Neuronal stem cell (in vitro differentiated cells): ENCODE measurements at regions not wholly inside any gene's neighbourhood (a gene's known extent, or its start where the extent isn't known, plus 50 kb on each side); places are given as distances from the start of the nearest gene placed in this dataset.

Experiments
- DNase-seq: peaks from one replicate; pipeline ENCODE4 v3.0.0-alpha.2; 2013; ENCODE audit warnings: low spot score
- H2AFZ ChIP-seq: one replicate; pipeline ENCODE4 v1.6.1; 2013; ENCODE audit warnings: mild to moderate bottlenecking, low read length, inconsistent platforms
- H2AK5ac ChIP-seq: 2 replicates; pipeline ENCODE4 v1.6.1; 2013; ENCODE audit warnings: low read depth, mild to moderate bottlenecking, inconsistent platforms, low read length, moderate library complexity, mixed read lengths
- H2BK120ac ChIP-seq: 2 replicates; pipeline ENCODE4 v1.6.1; 2013; ENCODE audit warnings: low read depth, mild to moderate bottlenecking, inconsistent platforms, low read length, moderate library complexity, mixed read lengths
- H2BK12ac ChIP-seq: one replicate; pipeline ENCODE4 v1.6.1; 2013; ENCODE audit warnings: low read length, inconsistent platforms
- H2BK15ac ChIP-seq: 2 replicates; pipeline ENCODE4 v1.6.1; 2013; ENCODE audit warnings: mild to moderate bottlenecking, low read length, inconsistent platforms, mixed read lengths
- H2BK5ac ChIP-seq: one replicate; pipeline ENCODE4 v1.6.1; 2013; ENCODE audit warnings: inconsistent platforms, mild to moderate bottlenecking, low read length, moderate library complexity
- H3K14ac ChIP-seq: one replicate; pipeline ENCODE4 v1.6.1; 2013; ENCODE audit warnings: low read length, inconsistent platforms
- H3K18ac ChIP-seq: 2 replicates; pipeline ENCODE4 v1.6.1; 2013; ENCODE audit warnings: low read length, inconsistent platforms
- H3K23ac ChIP-seq: 2 replicates; pipeline ENCODE4 v1.6.1; 2013; ENCODE audit warnings: low read depth, mild to moderate bottlenecking, mixed read lengths, low read length, inconsistent platforms; ENCODE audit not compliant: poor library complexity
- H3K27ac ChIP-seq: replicated peaks from 3 replicates; pipeline ENCODE4 v1.5.1; 2013; ENCODE audit warnings: low read length, inconsistent platforms
- H3K27me3 ChIP-seq, 3 experiments: 2 replicates each; pipeline ENCODE4 v1.6.1; 2013; ENCODE audit warnings: low read length in 3 of 3, mild to moderate bottlenecking in 2 of 3, inconsistent platforms in 1 of 3, low read depth in 1 of 3, mixed read lengths in 1 of 3, moderate library complexity in 1 of 3; ENCODE audit not compliant: control insufficient read depth in 3 of 3, insufficient read depth in 3 of 3
- H3K36me3 ChIP-seq, 2 donors: replicated peaks in 1 of 2; 2 replicates each; pipeline ENCODE4 v1.6.1; 2013; ENCODE audit warnings: low read length in 2 of 2; ENCODE audit not compliant: control insufficient read depth in 2 of 2, insufficient read depth in 2 of 2
- H3K4ac ChIP-seq: 2 replicates; pipeline ENCODE4 v1.6.1; 2013; ENCODE audit warnings: inconsistent platforms, mild to moderate bottlenecking, low read length, moderate library complexity
- H3K4me1 ChIP-seq, 2 donors: 1 replicate in 1 of 2; 2 replicates in 1 of 2; pipeline ENCODE4 v1.6.1; 2013; ENCODE audit warnings: low read length in 2 of 2, low read depth in 1 of 2; ENCODE audit not compliant: control insufficient read depth in 2 of 2, insufficient read depth in 1 of 2
- H3K4me2 ChIP-seq: one replicate; pipeline ENCODE4 v1.6.1; 2013; ENCODE audit warnings: mild to moderate bottlenecking, low read length, inconsistent platforms; ENCODE audit not compliant: insufficient read depth, poor library complexity, severe bottlenecking
- H3K4me3 ChIP-seq, 2 donors: 2 replicates each; pipeline ENCODE4 v1.5.1; 2013; ENCODE audit warnings: low read length in 2 of 2, mild to moderate bottlenecking in 2 of 2, inconsistent platforms in 1 of 2, moderate library complexity in 1 of 2
- H3K79me1 ChIP-seq: one replicate; pipeline ENCODE4 v1.6.1; 2013; ENCODE audit warnings: low read depth, mild to moderate bottlenecking, inconsistent platforms, low read length, moderate library complexity
- H3K9ac ChIP-seq: one replicate; pipeline ENCODE4 v1.6.1; 2013; ENCODE audit warnings: mild to moderate bottlenecking, low read depth, low read length, inconsistent platforms; ENCODE audit not compliant: poor library complexity
- H3K9me3 ChIP-seq, 2 donors: replicated peaks in 1 of 2; 2 replicates each; pipeline versions ENCODE3 to v1.6.1; 2013; ENCODE audit warnings: low read length in 2 of 2, mild to moderate bottlenecking in 2 of 2, inconsistent platforms in 1 of 2, low read depth in 1 of 2, mixed read lengths in 1 of 2, moderate library complexity in 1 of 2; ENCODE audit not compliant: control insufficient read depth in 2 of 2, insufficient read depth in 1 of 2
- H4K8ac ChIP-seq: one replicate; pipeline ENCODE4 v1.6.1; 2013; ENCODE audit warnings: low read depth, mild to moderate bottlenecking, inconsistent platforms, low read length, moderate library complexity
- H4K91ac ChIP-seq: one replicate; pipeline ENCODE4 v1.6.1; 2013; ENCODE audit warnings: low read length, low read depth, mild to moderate bottlenecking, inconsistent platforms; ENCODE audit not compliant: poor library complexity
- WGBS, 2 donors: extraction: QIAGEN DNeasy Blood & Tissue Kit; methylation state at CpG; one replicate each; pipeline ENCODE4 v1.1.7; 2013; ENCODE audit warnings: missing lambda C conversion rate in 2 of 2, mixed read lengths in 1 of 2; ENCODE audit not compliant: insufficient read length in 2 of 2, insufficient replicate concordance in 1 of 2; ENCODE audit errors: extremely low coverage in 2 of 2; 5-methylcytosine and 5-hydroxymethylcytosine counted together

DNA sequence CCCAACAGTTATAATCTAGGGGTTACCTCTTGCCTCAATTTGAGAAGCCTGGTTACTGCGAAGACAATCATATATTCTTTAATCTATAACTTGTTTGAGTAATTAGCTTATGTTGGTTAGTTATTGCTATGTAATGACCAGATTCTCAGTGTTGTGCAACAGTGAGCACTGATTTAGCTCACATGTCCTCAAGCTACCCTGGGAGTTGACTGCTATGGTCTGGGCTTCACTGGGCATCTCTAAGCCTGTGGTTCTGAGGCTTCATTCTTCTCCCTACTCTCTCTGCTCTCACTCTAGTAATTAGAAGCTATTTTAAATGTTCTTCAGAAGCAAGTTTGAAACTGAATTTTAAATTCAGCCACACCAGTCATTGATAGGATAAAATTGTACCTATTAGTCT, 371.8 kb downstream of the PBX1 start:
- H3K23ac ChIP-seq, result no peak overlapping the region
- H4K8ac ChIP-seq, result no peak overlapping the region
- no peak overlapping the region for H3K4me2 ChIP-seq
- H3K4me1 ChIP-seq, result no peaks in the 10 kb centered on the region
- H3K9ac ChIP-seq, result no peak overlapping the region
- no peak overlapping the region for H3K14ac ChIP-seq
- no CpG with 5 or more reads among the region's 1 CpG for WGBS, 2 donors
- no peak overlapping the region for H2AK5ac ChIP-seq
- DNase-seq, result no peak
- H3K9me3 ChIP-seq, result no peaks in the 10 kb centered on the region
- H3K27me3 ChIP-seq, result peaks cover 0 to 2% (median 0%) of the 10 kb centered on the region in 3 experiments
- H3K4me3 ChIP-seq, result no peak overlapping the region
- no peak overlapping the region for H3K4ac ChIP-seq
- no peak overlapping the region for H2BK15ac ChIP-seq
- H2AFZ ChIP-seq, result no peak overlapping the region
- no peak overlapping the region for H2BK12ac ChIP-seq
- no peak overlapping the region for H4K91ac ChIP-seq
- no peak overlapping the region for H3K27ac ChIP-seq
- H2BK120ac ChIP-seq, result no peak overlapping the region
- H3K18ac ChIP-seq, result no peak overlapping the region
- H2BK5ac ChIP-seq, result no peak overlapping the region
- H3K79me1 ChIP-seq, result no peaks in the 10 kb centered on the region
- no peaks in the 10 kb centered on the region for H3K36me3 ChIP-seq

DNA sequence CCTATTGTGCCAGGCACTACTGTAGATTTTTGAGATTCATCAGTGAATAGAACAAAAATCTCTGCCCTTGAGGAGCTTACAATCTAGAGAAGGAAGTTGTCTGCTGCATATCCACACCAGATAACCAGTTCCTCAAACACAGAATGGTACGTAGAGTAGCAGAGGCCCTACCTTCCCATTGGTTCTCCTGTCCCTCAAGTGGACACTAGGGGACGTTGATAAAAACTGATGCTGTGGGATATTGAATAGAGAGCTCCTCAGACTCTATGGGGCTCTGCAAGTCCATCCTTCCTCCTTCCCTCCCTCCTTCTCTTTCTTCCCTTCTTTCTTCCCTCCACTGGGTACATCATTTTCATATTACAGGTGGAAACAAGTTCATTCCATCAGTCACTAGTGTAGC, 371.3 kb downstream of the PBX1 start:
- Histone ChIP-seq H2AFZ (no peak overlapping the region), H3K23ac (no peak overlapping the region), H3K9me3 (no peaks in the 10 kb centered on the region), H2BK12ac (no peak overlapping the region), H3K4me3 (no peak overlapping the region), H3K18ac (no peak overlapping the region), H3K9ac (no peak overlapping the region), H3K27me3 (peaks cover 0 to 2% (median 0%) of the 10 kb centered on the region in 3 experiments), H3K36me3 (no peaks in the 10 kb centered on the region), H3K27ac (no peak overlapping the region), H2BK15ac (no peak overlapping the region), H2BK5ac (no peak overlapping the region), H4K8ac (no peak overlapping the region), H3K4me1 (no peaks in the 10 kb centered on the region), H3K4ac (no peak overlapping the region), H3K14ac (no peak overlapping the region), H2AK5ac (no peak overlapping the region), H4K91ac (no peak overlapping the region), H3K79me1 (no peaks in the 10 kb centered on the region), H2BK120ac (no peak overlapping the region), H3K4me2 (no peak overlapping the region)
- DNase-seq, result no peak
- no CpG with 5 or more reads among the region's 2 CpGs for WGBS, 2 donors

DNA sequence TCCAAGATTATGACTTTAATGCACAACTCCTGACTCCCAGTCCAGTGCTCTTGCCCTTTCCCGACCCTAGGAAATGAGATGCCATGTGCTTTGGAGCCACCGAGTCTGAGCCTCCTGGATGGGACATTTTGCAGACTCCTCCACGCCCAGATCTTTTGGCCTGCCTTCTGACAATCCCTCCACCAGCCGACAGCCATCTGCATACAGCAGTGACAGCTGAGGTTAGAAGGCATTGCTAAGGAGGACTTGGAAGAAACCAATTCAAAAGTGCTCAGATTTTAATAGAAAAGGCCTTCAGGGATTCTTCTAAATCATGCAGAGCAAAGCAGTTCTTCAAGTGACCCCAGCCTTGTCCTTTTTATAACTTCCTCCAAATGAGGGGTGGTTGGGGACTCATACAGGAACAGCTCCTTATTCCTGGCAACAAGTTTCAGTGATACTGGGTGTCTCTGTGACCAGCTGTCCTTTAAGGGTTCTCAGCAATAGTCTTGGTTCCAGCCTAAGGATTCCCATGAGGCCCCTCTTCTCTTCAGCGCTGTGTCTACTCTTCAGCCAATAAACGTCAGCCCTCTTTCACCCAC, 369.3 kb downstream of the PBX1 start:
- no peaks in the 10 kb centered on the region for H3K9me3 ChIP-seq
- H3K79me1 ChIP-seq, result no peaks in the 10 kb centered on the region
- H2BK120ac ChIP-seq, result no peak overlapping the region
- no peak overlapping the region for H2BK5ac ChIP-seq
- no peak overlapping the region for H3K4me3 ChIP-seq
- H3K36me3 ChIP-seq, result no peaks in the 10 kb centered on the region
- H2BK15ac ChIP-seq, result no peak overlapping the region
- H2BK12ac ChIP-seq, result no peak overlapping the region
- no peak overlapping the region for H4K8ac ChIP-seq
- no peak overlapping the region for H2AFZ ChIP-seq
- no peak overlapping the region for H2AK5ac ChIP-seq
- H3K27me3 ChIP-seq, result peaks cover 0 to 3% (median 0%) of the 10 kb centered on the region in 3 experiments
- no peak overlapping the region for H3K18ac ChIP-seq
- no CpG with 5 or more reads among the region's 6 CpGs for WGBS, 2 donors
- no peak overlapping the region for H3K14ac ChIP-seq
- H3K27ac ChIP-seq, result no peak overlapping the region
- H3K23ac ChIP-seq, result no peak overlapping the region
- H3K4ac ChIP-seq, result no peak overlapping the region
- no peak overlapping the region for H3K4me2 ChIP-seq
- no peak for DNase-seq
- H3K4me1 ChIP-seq, result no peaks in the 10 kb centered on the region
- H3K9ac ChIP-seq, result no peak overlapping the region
- H4K91ac ChIP-seq, result no peak overlapping the region

DNA sequence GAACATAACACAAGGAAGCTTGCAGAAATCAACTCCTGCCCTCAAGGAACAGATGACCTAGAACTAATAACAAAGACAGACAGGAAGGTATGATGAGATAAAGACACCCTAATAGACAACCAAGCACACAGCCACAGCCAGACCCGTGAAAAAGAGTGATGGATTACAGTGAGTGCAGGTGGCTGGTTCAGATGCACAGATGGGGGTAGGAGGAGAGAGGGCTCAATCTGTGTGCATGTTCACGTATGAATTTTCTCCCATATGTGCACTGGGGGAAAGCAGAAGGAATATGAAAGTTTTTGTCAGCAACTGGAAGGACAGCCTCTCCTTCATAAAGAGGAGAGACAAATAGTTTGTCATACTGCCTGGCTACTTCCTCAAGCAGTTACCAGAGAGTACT, 367.1 kb downstream of the PBX1 start:
- H3K4me1 ChIP-seq, result no peaks in the 10 kb centered on the region

More for the DNA sequence above, 367.1 kb downstream of the PBX1 start:
- no peak overlapping the region for H3K18ac ChIP-seq
- no peak overlapping the region for H2BK120ac ChIP-seq
- no peak overlapping the region for H3K9ac ChIP-seq
- peaks cover 0 to 8% (median 0%) of the 10 kb centered on the region in 3 experiments for H3K27me3 ChIP-seq
- H2BK15ac ChIP-seq, result no peak overlapping the region
- H2BK5ac ChIP-seq, result no peak overlapping the region
- H3K36me3 ChIP-seq, result no peaks in the 10 kb centered on the region
- no peak overlapping the region for H3K14ac ChIP-seq
- H3K27ac ChIP-seq, result no peak overlapping the region
- DNase-seq, result no peak
- H2AK5ac ChIP-seq, result no peak overlapping the region
- no CpG with 5 or more reads among the region's 2 CpGs for WGBS, 2 donors
- H3K4ac ChIP-seq, result no peak overlapping the region
- H3K79me1 ChIP-seq, result no peaks in the 10 kb centered on the region
- H2BK12ac ChIP-seq, result no peak overlapping the region
- H2AFZ ChIP-seq, result no peak overlapping the region
- H3K9me3 ChIP-seq, result no peaks in the 10 kb centered on the region
- no peak overlapping the region for H3K4me2 ChIP-seq
- H4K91ac ChIP-seq, result no peak overlapping the region
- H4K8ac ChIP-seq, result no peak overlapping the region
- no peak overlapping the region for H3K23ac ChIP-seq
- H3K4me3 ChIP-seq, result no peak overlapping the region
